ENCODE measurements at regions not wholly inside any gene's neighbourhood (a gene's known extent, or its start where the extent isn't known, plus 50 kb on each side); places are given as distances from the start of the nearest gene placed in this dataset.

DNA sequence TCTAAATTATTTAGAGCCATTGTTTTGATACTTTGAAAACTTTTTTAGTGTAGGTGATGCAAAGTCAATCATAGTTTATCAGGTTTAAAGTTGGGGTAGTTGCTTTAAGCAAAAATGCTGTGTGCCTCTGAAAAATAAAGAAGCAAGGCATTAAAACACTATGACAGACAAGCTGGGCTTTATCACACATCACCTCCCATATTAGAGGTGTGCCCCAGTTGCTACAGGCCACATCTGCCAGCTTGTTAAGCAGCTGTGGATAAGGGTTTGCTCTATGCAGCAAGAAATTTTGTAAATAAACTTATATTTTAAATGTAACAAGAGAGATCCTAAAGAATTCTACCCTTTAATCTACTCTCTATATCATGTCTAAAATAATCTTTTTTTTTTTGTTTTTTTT, 255.8 kb downstream of the B3GLCT start:
- TF ChIP-seq POLR2A (IDR thresholded peaks at IDR 0.05; ENCODE audit: low read length) (no peak), GATA1 (IDR thresholded peaks at IDR 0.05; ENCODE audit: low read depth, low read length) (no peak)

Measured in erythroblast (primary cell).